ENCODE measurements at regions not wholly inside any gene's neighbourhood (a gene's known extent, or its start where the extent isn't known, plus 50 kb on each side); places are given as distances from the start of the nearest gene placed in this dataset.

DNA sequence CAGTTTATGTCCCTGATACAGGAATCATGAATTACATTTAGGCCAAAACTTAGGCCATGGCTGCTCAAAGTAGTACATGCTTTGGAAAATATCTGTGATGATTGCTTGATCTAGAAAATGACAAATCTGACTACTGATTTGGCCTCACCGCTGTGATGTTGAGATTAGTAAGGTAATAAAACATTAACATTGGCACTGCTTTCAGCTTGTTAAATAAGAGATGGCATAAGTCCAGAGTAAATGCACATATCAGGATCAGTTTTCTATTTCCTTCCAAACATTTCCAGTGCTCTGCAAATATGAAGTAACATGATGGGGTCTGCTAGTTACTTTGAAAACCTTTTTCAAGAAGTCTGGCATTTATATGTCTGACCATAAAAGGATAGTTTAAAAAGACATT is 687.3 kb upstream of the ACTRT1 start:
- no peaks in the 10 kb centered on the region for H3K27me3 Mint-ChIP-seq (ENCODE audit: low read depth)

More for the DNA sequence above, 687.3 kb upstream of the ACTRT1 start:
- H3K27ac Mint-ChIP-seq, result no peak overlapping the region
- Histone ChIP-seq H3K27ac (ENCODE audit: insufficient read length, low read depth, low read length) (no peak overlapping the region), H4K5ac (ENCODE audit: insufficient read length, low read depth, low read length) (no peak overlapping the region), H2AK5ac (ENCODE audit: insufficient read length, low read length) (no peak overlapping the region), H3K9me3 (ENCODE audit: control insufficient read depth, low read depth, low read length) (no peaks in the 10 kb centered on the region), H4K8ac (replicated peaks; ENCODE audit: insufficient read length, low read depth, low read length) (no peak overlapping the region), H2BK5ac (ENCODE audit: insufficient read length, low read length) (no peak overlapping the region), H3K23me2 (ENCODE audit: insufficient read length, low read depth, low read length, poor library complexity, severe bottlenecking) (no peaks in the 10 kb centered on the region), H3K9ac (ENCODE audit: extremely low read depth, insufficient read length, low read length) (no peak overlapping the region), H2BK15ac (ENCODE audit: low read depth, low read length) (no peak overlapping the region), H2BK120ac (ENCODE audit: low read depth, low read length, poor library complexity, severe bottlenecking) (no peak overlapping the region), H3K56ac (ENCODE audit: insufficient read length, low read depth, low read length) (no peak overlapping the region), H3K4me2 (ENCODE audit: insufficient read depth, insufficient read length, low read length) (no peak overlapping the region), H3K4me1 (ENCODE audit: insufficient read depth, low read length) (no peaks in the 10 kb centered on the region), H3K27me3 (ENCODE audit: insufficient read depth, low read length) (no peaks in the 10 kb centered on the region), H2BK20ac (ENCODE audit: low read depth, low read length, poor library complexity, severe bottlenecking) (no peak overlapping the region), H3K4ac (ENCODE audit: low read depth, low read length) (no peak overlapping the region), H3K23ac (ENCODE audit: insufficient read length, low read depth, low read length) (no peak overlapping the region), H4K91ac (ENCODE audit: insufficient read length, low read depth, low read length) (no peak overlapping the region), H3K79me2 (ENCODE audit: insufficient read depth, low read length) (no peaks in the 10 kb centered on the region), H2AFZ (ENCODE audit: low read length) (no peak overlapping the region), H3T11ph (ENCODE audit: low read length) (no peak overlapping the region), H3K14ac (ENCODE audit: insufficient read depth, low read length) (no peak overlapping the region), H2BK12ac (ENCODE audit: insufficient read length, low read depth, low read length) (no peak overlapping the region), H3K18ac (ENCODE audit: insufficient read length, low read depth, low read length) (no peak overlapping the region), H4K20me1 (ENCODE audit: control insufficient read depth, insufficient read depth, insufficient read length) (no peaks in the 10 kb centered on the region), H3K79me1 (ENCODE audit: insufficient read depth, low read depth, low read length, poor library complexity, severe bottlenecking) (no peaks in the 10 kb centered on the region)
- no peak for TF ChIP-seq CTCF (conservative IDR thresholded peaks at IDR 0.05)
- no CpG with 5 or more reads among the region's 1 CpG for WGBS (ENCODE audit: extremely low coverage, insufficient read length, low lambda C conversion rate)
- no peaks in the 10 kb centered on the region for H3K36me3 Mint-ChIP-seq (ENCODE audit: insufficient read depth in 1 of 3, low read depth in 3 of 3)
- H3K9me3 Mint-ChIP-seq, result peaks cover 12 to 24% of the 10 kb centered on the region in 2 experiments
- no peak overlapping the region for H3K4me3 Mint-ChIP-seq
- DNase-seq, result no peak
- H3K4me1 Mint-ChIP-seq, result no peaks in the 10 kb centered on the region

All from H9 (cell line).